OCI-LY7 (cell line): ENCODE measurements at regions not wholly inside any gene's neighbourhood (a gene's known extent, or its start where the extent isn't known, plus 50 kb on each side); places are given as distances from the start of the nearest gene placed in this dataset.

Experiments
- CTCF ChIP-seq: fragments of 200-600 bp; sonication (generic); conservative IDR thresholded peaks from 2 replicates; pipeline ENCODE4 v1.5.1; 2014; ENCODE audit warnings: mild to moderate bottlenecking, antibody characterized with exemption, low read length, moderate library complexity, mixed read lengths
- EZH2phosphoT487 ChIP-seq: fragments of 200-600 bp; sonication (generic); IDR thresholded peaks from 2 replicates; pipeline ENCODE4 v1.6.1; 2018; ENCODE audit warnings: low read depth, borderline replicate concordance, mild to moderate bottlenecking, mixed run types, antibody characterized with exemption, low read length, moderate library complexity, mixed read lengths

- TF ChIP-seq CTCF = no peak
- no peak for TF ChIP-seq EZH2phosphoT487
These were observed 646.2 kb upstream of the MIR17HG start for GRCh38 chr13:90701264-90701663.
